GM18909 (cell line): ENCODE measurements at regions not wholly inside any gene's neighbourhood (a gene's known extent, or its start where the extent isn't known, plus 50 kb on each side); places are given as distances from the start of the nearest gene placed in this dataset.
"Not testable (repeated sequence)": the region's sequence is repeated elsewhere in the genome, so short reads cannot be mapped to it uniquely, and the experiment has no call there.

ENCODE experiments used
- ATAC-seq: cut with Tn5 transposase; IDR thresholded peaks from one replicate; pipeline ENCODE4 v1.9.1; 2021; ENCODE audit warnings: mild to moderate bottlenecking; ENCODE audit not compliant: unreplicated experiment, poor library complexity

GRCh38 chr14:105648609-105649535 lies 122.5 kb downstream of the TMEM121 start:
- ATAC-seq: not testable (repeated sequence)

- not testable (repeated sequence) for ATAC-seq
Measured at GRCh38 chr14:105652317-105652716, 125.9 kb downstream of the TMEM121 start.

- not testable (repeated sequence) for ATAC-seq
Measured at GRCh38 chr14:105653921-105654320, 127.5 kb downstream of the TMEM121 start.

GRCh38 chr14:105659255-105659654 lies 132.9 kb downstream of the TMEM121 start:
- ATAC-seq: not testable (repeated sequence)

GRCh38 chr14:105659935-105660527 lies 133.6 kb downstream of the TMEM121 start:
- no peak for ATAC-seq

- ATAC-seq: no peak
Measured at GRCh38 chr14:105660816-105661531, 134.6 kb downstream of the TMEM121 start.

- ATAC-seq: not testable (repeated sequence)
Measured at GRCh38 chr14:105662043-105662442, 135.7 kb downstream of the TMEM121 start.

GRCh38 chr14:105662592-105662991 lies 136.2 kb downstream of the TMEM121 start:
- ATAC-seq: not testable (repeated sequence)

- ATAC-seq: not testable (repeated sequence)
Measured at GRCh38 chr14:105663323-105663722, 136.9 kb downstream of the TMEM121 start.

- not testable (repeated sequence) for ATAC-seq
Measured at GRCh38 chr14:105663818-105664596, 137.6 kb downstream of the TMEM121 start.

- ATAC-seq: no peak
Measured at GRCh38 chr14:105664691-105665090, 138.3 kb downstream of the TMEM121 start.

- no peak for ATAC-seq
Measured at GRCh38 chr14:105665247-105665950, 139.0 kb downstream of the TMEM121 start.

- ATAC-seq: no peak
Measured at GRCh38 chr14:105665951-105666277, 139.5 kb downstream of the TMEM121 start.

GRCh38 chr14:105666420-105666819 lies 140.0 kb downstream of the TMEM121 start:
- ATAC-seq: no peak

- ATAC-seq: not testable (repeated sequence)
Measured at GRCh38 chr14:105666991-105667662, 140.7 kb downstream of the TMEM121 start.

GRCh38 chr14:105667663-105668020 lies 141.3 kb downstream of the TMEM121 start:
- not testable (repeated sequence) for ATAC-seq

- ATAC-seq: not testable (repeated sequence)
Measured at GRCh38 chr14:105668021-105668420, 141.6 kb downstream of the TMEM121 start.

- ATAC-seq: not testable (repeated sequence)
Measured at GRCh38 chr14:105668471-105669230, 142.3 kb downstream of the TMEM121 start.
